ENCODE measurements at regions not wholly inside any gene's neighbourhood (a gene's known extent, or its start where the extent isn't known, plus 50 kb on each side); places are given as distances from the start of the nearest gene placed in this dataset.

- H3K9me3 Mint-ChIP-seq (ENCODE audit: insufficient read depth): peaks cover 5% of the 10 kb centered on the region
- no peak for DNase-seq
- POLR2A ChIA-PET: no interaction called here
- no peaks in the 10 kb centered on the region for H3K4me1 Mint-ChIP-seq
- Histone ChIP-seq H3K27me3 (replicated peaks in 1 of 4; ENCODE audit: control extremely low read depth in 1 of 4, control insufficient read depth in 3 of 4, insufficient read depth in 4 of 4, low read length in 3 of 4) (peaks cover 0 to 2% (median 0%) of the 10 kb centered on the region in 4 experiments), H3K4me3 (ENCODE audit: control extremely low read depth in 1 of 5, extremely low read depth in 1 of 5, insufficient read depth in 1 of 5, low read depth in 2 of 5, low read length in 4 of 5) (no peak overlapping the region), H3K79me2 (ENCODE audit: control insufficient read depth, insufficient read depth, low read length) (no peaks in the 10 kb centered on the region), H3K9me3 (ENCODE audit: control extremely low read depth in 1 of 3, control insufficient read depth in 2 of 3, insufficient read depth in 1 of 3, low read length in 2 of 3) (no peaks in the 10 kb centered on the region), H3K4me2 (replicated peaks; ENCODE audit: low read depth, low read length, poor library complexity, severe bottlenecking) (no peak overlapping the region), H3K27ac (ENCODE audit: low read length in 2 of 2) (no peak overlapping the region), H3K4me1 (ENCODE audit: control insufficient read depth in 2 of 2, insufficient read depth in 2 of 2, low read length in 2 of 2) (no peaks in the 10 kb centered on the region), H3K36me3 (replicated peaks in 1 of 2; ENCODE audit: control extremely low read depth in 1 of 2, control insufficient read depth in 1 of 2, extremely low read depth in 1 of 2, insufficient read depth in 2 of 2, low read length in 1 of 2) (no peaks in the 10 kb centered on the region), H2AFZ (ENCODE audit: insufficient read depth, low read depth, low read length, poor library complexity, severe bottlenecking) (no peak overlapping the region), H4K20me1 (ENCODE audit: control insufficient read depth, insufficient read depth, low read length, poor library complexity, severe bottlenecking) (no peaks in the 10 kb centered on the region), H3K9ac (ENCODE audit: low read length) (no peak overlapping the region)
- TF ChIP-seq EZH2 (IDR thresholded peaks at IDR 0.05; ENCODE audit: borderline replicate concordance, insufficient read depth, low read depth, low read length, poor library complexity, severe bottlenecking): no peak
- TF ChIP-seq CTCF (IDR thresholded peaks at IDR 0.05): no peak
- no peak overlapping the region for H3K27ac Mint-ChIP-seq
- no peak for ATAC-seq (ENCODE audit: low read depth)
- H3K4me3 Mint-ChIP-seq: no peak overlapping the region
- CTCF ChIA-PET: no interaction called here
- peaks cover 4% of the 10 kb centered on the region for H3K27me3 Mint-ChIP-seq
- intact Hi-C loops (cut with micrococcal nuclease): no loop called here
Measured at GRCh38 chr2:65985986-65986385, 448.9 kb upstream of the MEIS1 start.

- H3K9me3 Mint-ChIP-seq (ENCODE audit: insufficient read depth): peaks cover 1% of the 10 kb centered on the region
- Histone ChIP-seq H3K27me3 (replicated peaks in 1 of 4; ENCODE audit: control extremely low read depth in 1 of 4, control insufficient read depth in 3 of 4, insufficient read depth in 4 of 4, low read length in 3 of 4) (peaks cover 0 to 2% (median 0%) of the 10 kb centered on the region in 4 experiments), H3K36me3 (replicated peaks in 1 of 2; ENCODE audit: control extremely low read depth in 1 of 2, control insufficient read depth in 1 of 2, extremely low read depth in 1 of 2, insufficient read depth in 2 of 2, low read length in 1 of 2) (no peaks in the 10 kb centered on the region), H4K20me1 (ENCODE audit: control insufficient read depth, insufficient read depth, low read length, poor library complexity, severe bottlenecking) (no peaks in the 10 kb centered on the region), H3K79me2 (ENCODE audit: control insufficient read depth, insufficient read depth, low read length) (no peaks in the 10 kb centered on the region), H3K9ac (ENCODE audit: low read length) (no peak overlapping the region), H3K4me3 (ENCODE audit: control extremely low read depth in 1 of 5, extremely low read depth in 1 of 5, insufficient read depth in 1 of 5, low read depth in 2 of 5, low read length in 4 of 5) (no peak overlapping the region), H3K4me1 (ENCODE audit: control insufficient read depth in 2 of 2, insufficient read depth in 2 of 2, low read length in 2 of 2) (no peaks in the 10 kb centered on the region), H3K9me3 (ENCODE audit: control extremely low read depth in 1 of 3, control insufficient read depth in 2 of 3, insufficient read depth in 1 of 3, low read length in 2 of 3) (no peaks in the 10 kb centered on the region), H3K4me2 (replicated peaks; ENCODE audit: low read depth, low read length, poor library complexity, severe bottlenecking) (no peak overlapping the region), H2AFZ (ENCODE audit: insufficient read depth, low read depth, low read length, poor library complexity, severe bottlenecking) (no peak overlapping the region), H3K27ac (ENCODE audit: low read length in 2 of 2) (no peak overlapping the region)
- DNase-seq: no peak
- no CpG with 5 or more reads among the region's 1 CpG for WGBS (ENCODE audit: insufficient coverage)
- ATAC-seq (ENCODE audit: low read depth): no peak
- ChIA-PET POLR2A (no interaction called here), CTCF (no interaction called here)
- intact Hi-C loops (cut with micrococcal nuclease): no loop called here
- H3K4me1 Mint-ChIP-seq: no peaks in the 10 kb centered on the region
- no peak for TF ChIP-seq EZH2 (IDR thresholded peaks at IDR 0.05; ENCODE audit: borderline replicate concordance, insufficient read depth, low read depth, low read length, poor library complexity, severe bottlenecking)
- TF ChIP-seq CTCF (IDR thresholded peaks at IDR 0.05): no peak
- H3K27me3 Mint-ChIP-seq: peaks cover 4% of the 10 kb centered on the region
- H3K27ac Mint-ChIP-seq: no peak overlapping the region
- no peak overlapping the region for H3K4me3 Mint-ChIP-seq
Measured at GRCh38 chr2:65980531-65980930, 454.4 kb upstream of the MEIS1 start.

Data from B cell (primary cell).